B cell (primary cell): ENCODE measurements at regions not wholly inside any gene's neighbourhood (a gene's known extent, or its start where the extent isn't known, plus 50 kb on each side); places are given as distances from the start of the nearest gene placed in this dataset.

Experiments
- ATAC-seq: fragments of 200-7000 bp; cut with Tn5 transposase; one replicate; pipeline ENCODE4 v1.10.0; 2021; ENCODE audit warnings: low read depth, mild to moderate bottlenecking, moderate number of reproducible peaks, moderate library complexity
- CTCF ChIA-PET: fragments of 350-600 bp; sonication (Branson Sonifier 250); formaldehyde crosslinking; loops from one replicate; lab custom pipeline; 2021; ENCODE audit warnings: antibody characterized with exemption, inconsistent platforms; lab: Charles Lee
- POLR2A ChIA-PET: fragments of 350-600 bp; sonication (Branson Sonifier 250); formaldehyde crosslinking; loops from one replicate; lab custom pipeline; 2021; ENCODE audit warnings: antibody characterized with exemption; lab: Charles Lee
- DNase-seq: peaks from one replicate; pipeline ENCODE4 v3.0.0; 2013
- H2AFZ ChIP-seq: 2 replicates; pipeline ENCODE4 v1.6.1; 2012; ENCODE audit warnings: mild to moderate bottlenecking, low read depth, low read length; ENCODE audit not compliant: insufficient read depth, poor library complexity, severe bottlenecking
- H3K27ac ChIP-seq, 2 donors: 1 replicate in 1 of 2; 2 replicates in 1 of 2; pipeline ENCODE4 v1.5.1; 2012 to 2013; ENCODE audit warnings: low read length in 2 of 2, mild to moderate bottlenecking in 2 of 2, moderate library complexity in 1 of 2
- H3K27me3 ChIP-seq, 4 experiments: fragments of 200-600 bp in 1 of 4; sonication (generic) in 1 of 4; replicated peaks in 1 of 4; 1 replicate in 2 of 4; 2 replicates in 2 of 4; pipeline versions ENCODE4 v1.6.1 to v1.7.0; 2013 to 2016; ENCODE audit warnings: low read length in 3 of 4, mild to moderate bottlenecking in 2 of 4, mixed read lengths in 1 of 4, moderate library complexity in 1 of 4; ENCODE audit not compliant: insufficient read depth in 4 of 4, control insufficient read depth in 3 of 4; ENCODE audit errors: control extremely low read depth in 1 of 4
- H3K36me3 ChIP-seq, 2 experiments: replicated peaks in 1 of 2; 1 replicate in 1 of 2; 2 replicates in 1 of 2; pipeline versions ENCODE4 v1.6.1 to v1.7.1; 2013; ENCODE audit warnings: low read length in 1 of 2; ENCODE audit not compliant: insufficient read depth in 2 of 2, control insufficient read depth in 1 of 2; ENCODE audit errors: control extremely low read depth in 1 of 2, extremely low read depth in 1 of 2
- H3K4me1 ChIP-seq, 2 donors: fragments of 200-600 bp in 1 of 2; sonication (generic) in 1 of 2; 1 replicate in 1 of 2; 2 replicates in 1 of 2; pipeline versions ENCODE4 v1.5.1 to v1.6.1; 2013 to 2017; ENCODE audit warnings: low read length in 2 of 2; ENCODE audit not compliant: control insufficient read depth in 2 of 2, insufficient read depth in 2 of 2
- H3K4me2 ChIP-seq: replicated peaks from 2 replicates; pipeline ENCODE3; 2012; ENCODE audit warnings: mild to moderate bottlenecking, low read depth, low read length; ENCODE audit not compliant: poor library complexity, severe bottlenecking
- H3K4me3 ChIP-seq, 5 experiments: fragments of 200-600 bp in 1 of 5; sonication (generic) in 1 of 5; 1 replicate in 3 of 5; 2 replicates in 2 of 5; pipeline versions ENCODE4 v1.5.1 to v1.7.0; 2011 to 2016; ENCODE audit warnings: low read length in 4 of 5, mild to moderate bottlenecking in 4 of 5, low read depth in 2 of 5, control low read depth in 1 of 5, moderate library complexity in 1 of 5; ENCODE audit not compliant: insufficient read depth in 1 of 5; ENCODE audit errors: control extremely low read depth in 1 of 5, extremely low read depth in 1 of 5
- H3K79me2 ChIP-seq: fragments of 200-600 bp; sonication (generic); one replicate; pipeline ENCODE4 v1.6.0; 2016; ENCODE audit warnings: low read length; ENCODE audit not compliant: control insufficient read depth, insufficient read depth
- H3K9ac ChIP-seq: fragments of 200-600 bp; sonication (generic); 2 replicates; pipeline ENCODE4 v1.6.1; 2017; ENCODE audit warnings: mild to moderate bottlenecking, low read length, moderate library complexity
- H3K9me3 ChIP-seq, 3 donors: one replicate each; pipeline versions ENCODE4 v1.6.1 to v1.7.1; 2013; ENCODE audit warnings: low read length in 2 of 3; ENCODE audit not compliant: control insufficient read depth in 2 of 3, insufficient read depth in 1 of 3; ENCODE audit errors: control extremely low read depth in 1 of 3
- H4K20me1 ChIP-seq: 2 replicates; pipeline ENCODE4 v1.6.0; 2012; ENCODE audit warnings: mild to moderate bottlenecking, low read length; ENCODE audit not compliant: insufficient read depth, control insufficient read depth, poor library complexity, severe bottlenecking
- H3K27ac Mint-ChIP-seq: one replicate; pipeline ENCODE4 v1.8.0; 2021; ENCODE audit warnings: mixed read lengths
- H3K27me3 Mint-ChIP-seq: one replicate; pipeline ENCODE4 v1.8.0; 2021; ENCODE audit warnings: mixed read lengths
- H3K4me1 Mint-ChIP-seq: one replicate; pipeline ENCODE4 v1.8.0; 2021; ENCODE audit warnings: mixed read lengths
- H3K4me3 Mint-ChIP-seq: one replicate; pipeline ENCODE4 v1.8.0; 2021; ENCODE audit warnings: mixed read lengths
- H3K9me3 Mint-ChIP-seq: one replicate; pipeline ENCODE4 v1.8.0; 2022; ENCODE audit warnings: mixed read lengths; ENCODE audit not compliant: insufficient read depth
- EZH2 ChIP-seq: IDR thresholded peaks from 2 replicates; pipeline ENCODE4 v1.6.1; 2012; ENCODE audit warnings: borderline replicate concordance, low read depth, mild to moderate bottlenecking, moderate library complexity, low read length; ENCODE audit not compliant: insufficient read depth, poor library complexity, severe bottlenecking
- WGBS: methylation state at CpG from one replicate; pipeline ENCODE4 v1.1.5; 2013; ENCODE audit warnings: missing lambda C conversion rate; ENCODE audit not compliant: insufficient coverage; 5-methylcytosine and 5-hydroxymethylcytosine counted together
- intact Hi-C: fragments of 100-400 bp; cut with micrococcal nuclease; formaldehyde crosslinking; loops from one replicate; pipeline ENCODE4 v1.10.0; 2022
- TF ChIP-seq, protein P1 (sequence below): fragments of 200-600 bp; IDR thresholded peaks from one replicate; pipeline ENCODE4 v1.8.0; 2022; ENCODE audit warnings: antibody characterized with exemption, mild to moderate bottlenecking

DNA sequence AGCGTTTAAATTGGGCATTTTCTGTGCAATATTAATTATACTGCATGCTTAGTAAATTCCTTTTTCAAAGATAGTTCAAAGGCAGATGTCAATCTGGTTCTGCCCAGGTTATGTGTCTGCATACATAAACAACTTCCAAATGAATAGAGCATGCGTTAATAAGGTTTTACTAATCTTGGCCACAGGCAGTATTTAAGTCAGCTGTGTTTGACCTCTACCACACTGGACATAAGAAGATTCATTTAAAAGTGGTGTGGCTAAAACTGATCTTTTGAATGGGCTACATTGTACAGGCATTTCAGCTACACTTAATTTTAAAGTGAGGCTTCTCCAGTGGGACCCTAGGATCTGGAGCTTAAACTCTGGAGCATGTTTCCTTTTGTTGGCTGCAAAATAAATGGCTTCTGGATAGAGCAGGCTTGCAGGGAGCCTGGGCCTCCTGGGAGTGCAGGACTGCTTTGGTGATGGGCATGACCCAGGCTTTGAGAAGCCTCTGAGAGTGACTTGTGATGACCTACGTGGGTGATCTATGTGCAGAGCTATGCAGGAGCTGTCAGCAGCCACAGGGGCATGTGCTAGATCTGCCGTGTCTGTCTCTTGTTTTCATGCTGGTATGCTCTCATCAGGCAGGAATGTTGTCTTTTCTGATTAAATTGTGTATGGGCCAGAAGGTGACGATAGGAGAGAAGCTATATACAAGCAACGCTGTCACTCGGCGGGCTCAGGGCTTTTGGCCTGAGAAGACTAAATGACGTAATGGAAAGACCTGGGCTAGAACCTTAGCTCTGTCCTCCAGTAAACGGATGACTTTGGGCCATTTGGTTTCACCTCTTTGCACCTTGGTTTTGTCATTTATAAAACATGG lies 331.2 kb downstream of the QKI start:
- Mint-ChIP-seq H3K27me3 (peaks cover 38% of the 10 kb centered on the region), H3K4me1 (peaks cover 9% of the 10 kb centered on the region), H3K4me3 (no peak overlapping the region), H3K27ac (no peak overlapping the region), H3K9me3 (no peaks in the 10 kb centered on the region)
- Histone ChIP-seq H4K20me1 (no peaks in the 10 kb centered on the region), H3K27ac (no peak overlapping the region), H3K4me1 (peaks cover 8% of the 10 kb centered on the region in 2 donors), H3K27me3 (peaks cover 0 to 43% (median 6%) of the 10 kb centered on the region in 4 experiments), H3K36me3 (no peaks in the 10 kb centered on the region), H2AFZ (no peak overlapping the region), H3K9ac (no peak overlapping the region), H3K79me2 (no peaks in the 10 kb centered on the region), H3K9me3 (peaks cover 0 to 14% (median 0%) of the 10 kb centered on the region in 3 donors), H3K4me2 (no peak overlapping the region), H3K4me3 (no peak overlapping the region)
- ATAC-seq (no peak), DNase-seq (no peak)
- POLR2A ChIA-PET = interaction anchor here (0.6 kb wide), 1 partner anchor 17 kb away, joined by 10 read pairs; no protein-coding TSS in a partner anchor
- TF ChIP-seq, protein P1, sequence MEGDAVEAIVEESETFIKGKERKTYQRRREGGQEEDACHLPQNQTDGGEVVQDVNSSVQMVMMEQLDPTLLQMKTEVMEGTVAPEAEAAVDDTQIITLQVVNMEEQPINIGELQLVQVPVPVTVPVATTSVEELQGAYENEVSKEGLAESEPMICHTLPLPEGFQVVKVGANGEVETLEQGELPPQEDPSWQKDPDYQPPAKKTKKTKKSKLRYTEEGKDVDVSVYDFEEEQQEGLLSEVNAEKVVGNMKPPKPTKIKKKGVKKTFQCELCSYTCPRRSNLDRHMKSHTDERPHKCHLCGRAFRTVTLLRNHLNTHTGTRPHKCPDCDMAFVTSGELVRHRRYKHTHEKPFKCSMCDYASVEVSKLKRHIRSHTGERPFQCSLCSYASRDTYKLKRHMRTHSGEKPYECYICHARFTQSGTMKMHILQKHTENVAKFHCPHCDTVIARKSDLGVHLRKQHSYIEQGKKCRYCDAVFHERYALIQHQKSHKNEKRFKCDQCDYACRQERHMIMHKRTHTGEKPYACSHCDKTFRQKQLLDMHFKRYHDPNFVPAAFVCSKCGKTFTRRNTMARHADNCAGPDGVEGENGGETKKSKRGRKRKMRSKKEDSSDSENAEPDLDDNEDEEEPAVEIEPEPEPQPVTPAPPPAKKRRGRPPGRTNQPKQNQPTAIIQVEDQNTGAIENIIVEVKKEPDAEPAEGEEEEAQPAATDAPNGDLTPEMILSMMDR = no peak
- no peak for TF ChIP-seq EZH2
- intact Hi-C loops = no loop called here
- CTCF ChIA-PET = interaction anchor here (0.5 to 0.6 kb wide), 2 partner anchors 91 to 121 kb away, joined by 3 to 4 read pairs; no protein-coding TSS in a partner anchor
- 98% methylated on average over 6 of the region's 10 CpGs for WGBS

DNA sequence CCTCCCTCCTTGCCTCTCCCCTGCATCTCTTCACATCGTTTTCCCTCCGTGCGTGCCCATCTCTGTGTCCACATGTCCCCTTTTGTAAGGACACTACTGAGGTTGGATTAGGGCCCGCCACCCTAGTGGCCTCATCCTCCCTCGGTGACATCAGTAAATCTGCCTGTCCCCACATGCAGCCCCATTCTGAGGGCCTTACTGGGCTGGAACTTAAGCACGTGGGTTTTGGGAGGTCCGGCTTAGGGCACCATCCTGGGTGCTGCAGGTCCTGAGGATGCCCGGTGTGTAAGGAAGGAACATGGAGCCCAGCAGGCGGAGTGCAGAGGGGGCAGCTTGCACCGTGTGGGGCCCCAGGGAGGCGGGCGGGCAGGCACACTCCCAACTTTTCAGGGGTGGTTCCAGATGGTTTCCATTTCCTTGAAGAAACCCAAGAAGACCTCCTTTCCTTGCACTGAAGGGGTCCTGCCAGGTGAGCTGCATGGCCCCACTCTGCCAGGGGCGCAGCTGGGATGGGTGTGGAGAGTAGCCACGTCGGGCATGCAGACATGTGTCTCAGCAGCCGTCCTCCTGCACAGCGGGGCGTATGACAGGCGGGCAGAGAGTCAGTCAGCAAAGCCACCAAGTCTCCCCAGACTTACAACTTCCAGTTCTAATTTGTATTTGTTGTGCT lies 329.9 kb downstream of the QKI start:
- DNase-seq (no peak), ATAC-seq (no peak)
- Histone ChIP-seq H3K9ac (no peak overlapping the region), H4K20me1 (no peaks in the 10 kb centered on the region), H3K4me1 (no peaks in the 10 kb centered on the region), H3K4me3 (no peak overlapping the region), H3K27me3 (peaks cover 0 to 31% (median under 1%) of the 10 kb centered on the region in 4 experiments), H2AFZ (no peak overlapping the region), H3K27ac (no peak overlapping the region), H3K4me2 (no peak overlapping the region), H3K36me3 (no peaks in the 10 kb centered on the region), H3K79me2 (no peaks in the 10 kb centered on the region), H3K9me3 (peaks cover 0 to 8% (median 0%) of the 10 kb centered on the region in 3 donors)
- TF ChIP-seq, protein P1 = no peak
- no peak for TF ChIP-seq EZH2
- ChIA-PET POLR2A (no interaction called here), CTCF (no interaction called here)
- no peaks in the 10 kb centered on the region for H3K9me3 Mint-ChIP-seq
- no peak overlapping the region for H3K4me3 Mint-ChIP-seq
- intact Hi-C loops = no loop called here
- peaks cover 26% of the 10 kb centered on the region for H3K27me3 Mint-ChIP-seq
- H3K27ac Mint-ChIP-seq = no peak overlapping the region
- H3K4me1 Mint-ChIP-seq = no peaks in the 10 kb centered on the region
- 93% methylated on average over 13 of the region's 19 CpGs for whole genome bisulfite sequencing
